Sigmoid colon (tissue), 4 donors: ENCODE measurements at regions not wholly inside any gene's neighbourhood (a gene's known extent, or its start where the extent isn't known, plus 50 kb on each side); places are given as distances from the start of the nearest gene placed in this dataset.

Source experiments
- POLR2A ChIP-seq, 2 donors: fragments of 450-650 bp; IDR thresholded peaks; one replicate each; pipeline ENCODE4 v1.6.1; 2016; ENCODE audit warnings: antibody characterized with exemption in 2 of 2, mild to moderate bottlenecking in 2 of 2, moderate library complexity in 2 of 2
- POLR2AphosphoS5 ChIP-seq, 4 donors: sonication (generic); formaldehyde crosslinking; IDR thresholded peaks; one replicate each; pipeline ENCODE4 v1.6.1; 2017; ENCODE audit warnings: antibody characterized with exemption in 4 of 4
- TF ChIP-seq, protein P1 (sequence below), 4 experiments: fragments of 450-650 bp in 3 of 4; fragments of 200-600 bp in 1 of 4; IDR thresholded peaks; one replicate each; pipeline ENCODE4 v1.5.1; 2016 to 2019; ENCODE audit warnings: antibody characterized with exemption in 4 of 4, mild to moderate bottlenecking in 3 of 4, moderate library complexity in 2 of 4

GRCh38 chr12:14273913-14274311 lies 91.6 kb upstream of the ATF7IP start:
- TF ChIP-seq, protein P1, sequence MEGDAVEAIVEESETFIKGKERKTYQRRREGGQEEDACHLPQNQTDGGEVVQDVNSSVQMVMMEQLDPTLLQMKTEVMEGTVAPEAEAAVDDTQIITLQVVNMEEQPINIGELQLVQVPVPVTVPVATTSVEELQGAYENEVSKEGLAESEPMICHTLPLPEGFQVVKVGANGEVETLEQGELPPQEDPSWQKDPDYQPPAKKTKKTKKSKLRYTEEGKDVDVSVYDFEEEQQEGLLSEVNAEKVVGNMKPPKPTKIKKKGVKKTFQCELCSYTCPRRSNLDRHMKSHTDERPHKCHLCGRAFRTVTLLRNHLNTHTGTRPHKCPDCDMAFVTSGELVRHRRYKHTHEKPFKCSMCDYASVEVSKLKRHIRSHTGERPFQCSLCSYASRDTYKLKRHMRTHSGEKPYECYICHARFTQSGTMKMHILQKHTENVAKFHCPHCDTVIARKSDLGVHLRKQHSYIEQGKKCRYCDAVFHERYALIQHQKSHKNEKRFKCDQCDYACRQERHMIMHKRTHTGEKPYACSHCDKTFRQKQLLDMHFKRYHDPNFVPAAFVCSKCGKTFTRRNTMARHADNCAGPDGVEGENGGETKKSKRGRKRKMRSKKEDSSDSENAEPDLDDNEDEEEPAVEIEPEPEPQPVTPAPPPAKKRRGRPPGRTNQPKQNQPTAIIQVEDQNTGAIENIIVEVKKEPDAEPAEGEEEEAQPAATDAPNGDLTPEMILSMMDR (IDR thresholded peaks at IDR 0.05): no peak
- no peak for TF ChIP-seq POLR2A (IDR thresholded peaks at IDR 0.05)
- no peak for TF ChIP-seq POLR2AphosphoS5 (IDR thresholded peaks at IDR 0.05)
